ENCODE measurements at regions not wholly inside any gene's neighbourhood (a gene's known extent, or its start where the extent isn't known, plus 50 kb on each side); places are given as distances from the start of the nearest gene placed in this dataset.

DNA sequence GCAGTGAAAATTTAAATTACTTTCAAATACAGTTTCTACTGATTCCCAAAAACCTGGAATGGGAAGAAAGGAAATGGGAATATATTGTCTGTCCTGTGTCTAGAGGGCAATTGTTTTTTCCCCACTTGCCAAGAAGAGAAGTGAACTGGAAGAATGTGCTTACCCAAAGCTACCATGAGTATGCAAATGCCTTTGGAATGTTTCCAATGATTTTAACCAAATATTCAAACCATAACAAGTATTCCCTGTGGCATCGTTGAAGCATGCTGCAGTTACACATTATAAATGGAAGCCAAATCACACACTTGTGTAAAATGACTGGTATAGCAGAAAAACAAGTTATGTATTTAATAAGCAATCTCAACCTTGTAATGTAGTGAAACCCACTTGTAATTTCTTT, 368.2 kb downstream of the GBE1 start:
- Histone ChIP-seq H3K9ac (ENCODE audit: insufficient read depth in 1 of 2, low read depth in 2 of 2, low read length in 2 of 2) (no peak overlapping the region), H3K27ac (ENCODE audit: extremely low read depth, low read depth, low read length) (no peak overlapping the region), H3K4me2 (ENCODE audit: insufficient read depth, low read length) (no peak overlapping the region), H3K36me3 (ENCODE audit: control insufficient read depth, insufficient read depth, low read length) (no peaks in the 10 kb centered on the region), H2AFZ (ENCODE audit: low read depth, low read length) (no peak overlapping the region), H3K79me2 (ENCODE audit: control insufficient read depth, insufficient read depth, low read length) (no peaks in the 10 kb centered on the region), H3K4me3 (no peak overlapping the region), H4K20me1 (replicated peaks; ENCODE audit: control insufficient read depth, insufficient read depth, low read length) (no peaks in the 10 kb centered on the region), H3K9me3 (replicated peaks; ENCODE audit: control insufficient read depth, insufficient read depth, low read depth, low read length) (no peaks in the 10 kb centered on the region), H3K27me3 (ENCODE audit: control insufficient read depth in 2 of 2, insufficient read depth in 2 of 2, low read length in 2 of 2) (no peaks in the 10 kb centered on the region), H3K9me1 (ENCODE audit: control insufficient read depth, insufficient read depth, low read length) (no peaks in the 10 kb centered on the region), H3K4me1 (replicated peaks in 1 of 2; ENCODE audit: control insufficient read depth in 2 of 2, insufficient read depth in 2 of 2, low read length in 2 of 2) (no peaks in the 10 kb centered on the region)
- CTCF ChIA-PET (ENCODE audit: low intra/inter-chr PET ratio) = no interaction called here
- in situ Hi-C loops (cut with MboI) = no loop called here
- intact Hi-C loops (cut with micrococcal nuclease) = no loop called here
- FAIRE-seq (no peak), DNase-seq (ENCODE audit: extremely low read depth in 1 of 4, low spot score in 3 of 4) (no peak), ATAC-seq (no peak)
- 0% methylated on average over 1 of the region's 1 CpG for WGBS (ENCODE audit: insufficient coverage, low coverage, missing lambda C conversion rate)
- BruUV-seq (replicated peaks) = no TSS peak
- POLR2A ChIA-PET = no interaction called here
- TF ChIP-seq E2F5 (CRISPR knock-in tag; IDR thresholded peaks at IDR 0.05) (no peak), PRMT5 (CRISPR knock-in tag; IDR thresholded peaks at IDR 0.05) (no peak), POLR2H (tag; IDR thresholded peaks at IDR 0.05; ENCODE audit: low read depth) (no peak), ZNF324 (CRISPR knock-in tag; IDR thresholded peaks at IDR 0.05) (no peak), ADNP (tag; IDR thresholded peaks at IDR 0.05) (no peak), ELF1 (tag; IDR thresholded peaks at IDR 0.05) (no peak), SIN3B (IDR thresholded peaks at IDR 0.05; ENCODE audit: low read depth) (no peak), ATF1 (CRISPR knock-in tag; IDR thresholded peaks at IDR 0.05) (no peak), ATF1 (tag; IDR thresholded peaks at IDR 0.05) (no peak), BCLAF1 (IDR thresholded peaks at IDR 0.05; ENCODE audit: borderline replicate concordance in 1 of 2, control insufficient read depth in 1 of 2, low read depth in 2 of 2, low read length in 1 of 2) (no peak)
- TF ChIP-seq, protein P1, sequence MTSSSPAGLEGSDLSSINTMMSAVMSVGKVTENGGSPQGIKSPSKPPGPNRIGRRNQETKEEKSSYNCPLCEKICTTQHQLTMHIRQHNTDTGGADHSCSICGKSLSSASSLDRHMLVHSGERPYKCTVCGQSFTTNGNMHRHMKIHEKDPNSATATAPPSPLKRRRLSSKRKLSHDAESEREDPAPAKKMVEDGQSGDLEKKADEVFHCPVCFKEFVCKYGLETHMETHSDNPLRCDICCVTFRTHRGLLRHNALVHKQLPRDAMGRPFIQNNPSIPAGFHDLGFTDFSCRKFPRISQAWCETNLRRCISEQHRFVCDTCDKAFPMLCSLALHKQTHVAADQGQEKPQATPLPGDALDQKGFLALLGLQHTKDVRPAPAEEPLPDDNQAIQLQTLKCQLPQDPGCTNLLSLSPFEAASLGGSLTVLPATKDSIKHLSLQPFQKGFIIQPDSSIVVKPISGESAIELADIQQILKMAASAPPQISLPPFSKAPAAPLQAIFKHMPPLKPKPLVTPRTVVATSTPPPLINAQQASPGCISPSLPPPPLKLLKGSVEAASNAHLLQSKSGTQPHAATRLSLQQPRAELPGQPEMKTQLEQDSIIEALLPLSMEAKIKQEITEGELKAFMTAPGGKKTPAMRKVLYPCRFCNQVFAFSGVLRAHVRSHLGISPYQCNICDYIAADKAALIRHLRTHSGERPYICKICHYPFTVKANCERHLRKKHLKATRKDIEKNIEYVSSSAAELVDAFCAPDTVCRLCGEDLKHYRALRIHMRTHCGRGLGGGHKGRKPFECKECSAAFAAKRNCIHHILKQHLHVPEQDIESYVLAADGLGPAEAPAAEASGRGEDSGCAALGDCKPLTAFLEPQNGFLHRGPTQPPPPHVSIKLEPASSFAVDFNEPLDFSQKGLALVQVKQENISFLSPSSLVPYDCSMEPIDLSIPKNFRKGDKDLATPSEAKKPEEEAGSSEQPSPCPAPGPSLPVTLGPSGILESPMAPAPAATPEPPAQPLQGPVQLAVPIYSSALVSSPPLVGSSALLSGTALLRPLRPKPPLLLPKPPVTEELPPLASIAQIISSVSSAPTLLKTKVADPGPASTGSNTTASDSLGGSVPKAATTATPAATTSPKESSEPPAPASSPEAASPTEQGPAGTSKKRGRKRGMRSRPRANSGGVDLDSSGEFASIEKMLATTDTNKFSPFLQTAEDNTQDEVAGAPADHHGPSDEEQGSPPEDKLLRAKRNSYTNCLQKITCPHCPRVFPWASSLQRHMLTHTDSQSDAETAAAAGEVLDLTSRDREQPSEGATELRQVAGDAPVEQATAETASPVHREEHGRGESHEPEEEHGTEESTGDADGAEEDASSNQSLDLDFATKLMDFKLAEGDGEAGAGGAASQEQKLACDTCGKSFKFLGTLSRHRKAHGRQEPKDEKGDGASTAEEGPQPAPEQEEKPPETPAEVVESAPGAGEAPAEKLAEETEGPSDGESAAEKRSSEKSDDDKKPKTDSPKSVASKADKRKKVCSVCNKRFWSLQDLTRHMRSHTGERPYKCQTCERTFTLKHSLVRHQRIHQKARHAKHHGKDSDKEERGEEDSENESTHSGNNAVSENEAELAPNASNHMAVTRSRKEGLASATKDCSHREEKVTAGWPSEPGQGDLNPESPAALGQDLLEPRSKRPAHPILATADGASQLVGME (CRISPR knock-in tag; IDR thresholded peaks at IDR 0.05) = no peak
- TF ChIP-seq, protein P2, sequence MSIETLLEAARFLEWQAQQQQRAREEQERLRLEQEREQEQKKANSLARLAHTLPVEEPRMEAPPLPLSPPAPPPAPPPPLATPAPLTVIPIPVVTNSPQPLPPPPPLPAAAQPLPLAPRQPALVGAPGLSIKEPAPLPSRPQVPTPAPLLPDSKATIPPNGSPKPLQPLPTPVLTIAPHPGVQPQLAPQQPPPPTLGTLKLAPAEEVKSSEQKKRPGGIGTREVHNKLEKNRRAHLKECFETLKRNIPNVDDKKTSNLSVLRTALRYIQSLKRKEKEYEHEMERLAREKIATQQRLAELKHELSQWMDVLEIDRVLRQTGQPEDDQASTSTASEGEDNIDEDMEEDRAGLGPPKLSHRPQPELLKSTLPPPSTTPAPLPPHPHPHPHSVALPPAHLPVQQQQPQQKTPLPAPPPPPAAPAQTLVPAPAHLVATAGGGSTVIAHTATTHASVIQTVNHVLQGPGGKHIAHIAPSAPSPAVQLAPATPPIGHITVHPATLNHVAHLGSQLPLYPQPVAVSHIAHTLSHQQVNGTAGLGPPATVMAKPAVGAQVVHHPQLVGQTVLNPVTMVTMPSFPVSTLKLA (conservative IDR thresholded peaks at IDR 0.05) = no peak

Data from K562 (cell line).